Nephron (organoid): ENCODE measurements at regions not wholly inside any gene's neighbourhood (a gene's known extent, or its start where the extent isn't known, plus 50 kb on each side); places are given as distances from the start of the nearest gene placed in this dataset.
"Not testable (repeated sequence)": the region's sequence is repeated elsewhere in the genome, so short reads cannot be mapped to it uniquely, and the experiment has no call there.

ENCODE experiments used
- H3K27ac Mint-ChIP-seq, 3 experiments: 2 replicates each; pipeline ENCODE4 v1.8.0; 2020; ENCODE audit warnings: mixed read lengths in 3 of 3, mild to moderate bottlenecking in 2 of 3, moderate library complexity in 1 of 3
- H3K27me3 Mint-ChIP-seq: 2 replicates; pipeline ENCODE4 v1.8.0; 2021; ENCODE audit warnings: low read depth, mild to moderate bottlenecking, moderate library complexity, mixed read lengths
- H3K36me3 Mint-ChIP-seq: 2 replicates; pipeline ENCODE4 v1.8.0; 2020; ENCODE audit warnings: low read depth, mixed read lengths
- H3K4me1 Mint-ChIP-seq: 2 replicates; pipeline ENCODE4 v1.8.0; 2020; ENCODE audit warnings: mixed read lengths
- H3K4me3 Mint-ChIP-seq, 3 experiments: 2 replicates each; pipeline ENCODE4 v1.8.0; 2020; ENCODE audit warnings: mild to moderate bottlenecking in 3 of 3, mixed read lengths in 3 of 3, moderate library complexity in 2 of 3
- H3K9me3 Mint-ChIP-seq: 2 replicates; pipeline ENCODE4 v1.8.0; 2020; ENCODE audit warnings: mixed read lengths
- TF ChIP-seq, protein P1 (sequence below), 3 experiments: fragments of 200-600 bp; sonication (generic); IDR thresholded peaks; one replicate each; pipeline ENCODE4 v1.5.0; 2021; ENCODE audit warnings: antibody characterized with exemption in 3 of 3; ENCODE audit not compliant: unreplicated experiment in 3 of 3

DNA sequence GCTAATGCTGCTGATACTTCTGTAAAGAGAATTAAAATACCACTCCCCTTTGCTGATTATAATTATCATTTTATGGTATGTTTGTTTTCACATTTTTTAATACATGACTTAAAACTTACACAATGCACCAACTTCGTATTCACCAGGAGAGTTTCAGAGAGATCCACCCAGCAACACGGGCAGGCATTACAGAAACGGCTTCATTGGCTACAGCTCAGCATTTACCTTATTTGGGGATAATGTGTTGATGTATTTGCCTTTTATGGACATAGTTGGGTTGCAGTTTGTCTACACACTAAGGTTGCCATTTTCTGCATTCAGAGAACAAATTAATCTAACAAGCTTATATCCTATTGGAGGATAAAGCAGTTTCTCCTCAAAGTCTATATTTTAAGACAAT lies 423.6 kb downstream of the PRDM9 start:
- Mint-ChIP-seq H3K36me3 (no peaks in the 10 kb centered on the region), H3K9me3 (peaks cover 5% of the 10 kb centered on the region), H3K4me1 (no peaks in the 10 kb centered on the region), H3K27me3 (no peaks in the 10 kb centered on the region), H3K27ac (no peak overlapping the region), H3K4me3 (no peak overlapping the region)
- TF ChIP-seq, protein P1, sequence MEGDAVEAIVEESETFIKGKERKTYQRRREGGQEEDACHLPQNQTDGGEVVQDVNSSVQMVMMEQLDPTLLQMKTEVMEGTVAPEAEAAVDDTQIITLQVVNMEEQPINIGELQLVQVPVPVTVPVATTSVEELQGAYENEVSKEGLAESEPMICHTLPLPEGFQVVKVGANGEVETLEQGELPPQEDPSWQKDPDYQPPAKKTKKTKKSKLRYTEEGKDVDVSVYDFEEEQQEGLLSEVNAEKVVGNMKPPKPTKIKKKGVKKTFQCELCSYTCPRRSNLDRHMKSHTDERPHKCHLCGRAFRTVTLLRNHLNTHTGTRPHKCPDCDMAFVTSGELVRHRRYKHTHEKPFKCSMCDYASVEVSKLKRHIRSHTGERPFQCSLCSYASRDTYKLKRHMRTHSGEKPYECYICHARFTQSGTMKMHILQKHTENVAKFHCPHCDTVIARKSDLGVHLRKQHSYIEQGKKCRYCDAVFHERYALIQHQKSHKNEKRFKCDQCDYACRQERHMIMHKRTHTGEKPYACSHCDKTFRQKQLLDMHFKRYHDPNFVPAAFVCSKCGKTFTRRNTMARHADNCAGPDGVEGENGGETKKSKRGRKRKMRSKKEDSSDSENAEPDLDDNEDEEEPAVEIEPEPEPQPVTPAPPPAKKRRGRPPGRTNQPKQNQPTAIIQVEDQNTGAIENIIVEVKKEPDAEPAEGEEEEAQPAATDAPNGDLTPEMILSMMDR (IDR thresholded peaks at IDR 0.05; ENCODE audit: unreplicated experiment in 3 of 3), result no peak

DNA sequence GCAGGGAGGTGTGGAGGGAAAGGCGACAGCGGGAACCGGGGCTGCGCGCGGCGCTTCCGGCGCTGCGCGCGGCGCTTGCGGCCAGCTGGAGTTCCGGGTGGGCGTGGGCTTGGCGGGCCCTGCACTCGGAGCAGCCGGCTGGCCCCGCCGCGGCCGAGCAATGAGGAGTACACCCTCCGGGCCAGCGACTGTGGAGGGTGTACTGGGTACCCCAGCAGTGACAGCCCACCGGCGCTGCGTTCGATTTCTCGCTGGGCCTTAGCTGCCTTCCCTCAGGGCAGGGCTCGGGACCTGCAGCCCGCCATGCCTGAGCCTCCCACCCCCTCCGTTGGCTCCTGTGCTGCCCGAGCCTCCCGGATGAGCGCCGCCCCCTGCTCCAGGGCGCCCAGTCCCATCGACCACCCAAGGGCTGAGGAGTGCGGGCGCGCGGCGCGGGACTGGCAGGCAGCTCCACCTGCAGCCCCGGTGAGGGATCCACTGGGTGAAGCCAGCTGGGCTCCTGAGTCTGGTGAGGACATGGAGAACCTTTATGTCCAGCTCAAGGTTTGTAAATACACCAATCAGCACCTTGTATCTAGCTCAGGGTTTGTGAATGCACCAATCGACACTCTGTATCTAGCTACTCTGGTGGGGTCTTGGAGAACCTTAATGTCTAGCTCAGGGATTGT lies 444.0 kb downstream of the PRDM9 start:
- not testable (repeated sequence) for H3K9me3 Mint-ChIP-seq, H3K27me3 Mint-ChIP-seq, H3K4me3 Mint-ChIP-seq, H3K36me3 Mint-ChIP-seq, H3K27ac Mint-ChIP-seq, H3K4me1 Mint-ChIP-seq

DNA sequence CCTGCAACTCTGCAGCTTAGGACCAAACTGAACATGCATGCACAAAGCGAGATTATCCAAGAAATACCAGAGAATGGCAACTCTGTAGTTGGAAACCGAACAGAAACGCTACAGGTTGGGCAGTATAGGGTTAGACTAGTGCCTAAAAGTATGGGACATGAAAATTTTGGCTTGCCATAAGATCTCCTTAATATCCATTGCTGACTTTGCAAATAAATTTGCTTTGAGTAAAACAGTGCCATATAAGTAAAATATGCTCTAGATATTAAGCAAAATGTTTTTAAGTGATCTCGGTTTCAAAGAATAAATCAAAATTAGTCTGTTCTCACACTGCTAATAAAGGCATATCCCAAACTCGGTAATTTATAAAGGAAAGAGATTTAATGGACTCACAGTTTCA lies 456.0 kb downstream of the PRDM9 start:
- H3K27ac Mint-ChIP-seq, result no peak overlapping the region
- H3K4me1 Mint-ChIP-seq, result no peaks in the 10 kb centered on the region
- H3K9me3 Mint-ChIP-seq, result no peaks in the 10 kb centered on the region
- TF ChIP-seq, protein P1 (IDR thresholded peaks at IDR 0.05; ENCODE audit: unreplicated experiment in 3 of 3), result no peak
- no peaks in the 10 kb centered on the region for H3K27me3 Mint-ChIP-seq
- no peak overlapping the region for H3K4me3 Mint-ChIP-seq
- H3K36me3 Mint-ChIP-seq, result no peaks in the 10 kb centered on the region

DNA sequence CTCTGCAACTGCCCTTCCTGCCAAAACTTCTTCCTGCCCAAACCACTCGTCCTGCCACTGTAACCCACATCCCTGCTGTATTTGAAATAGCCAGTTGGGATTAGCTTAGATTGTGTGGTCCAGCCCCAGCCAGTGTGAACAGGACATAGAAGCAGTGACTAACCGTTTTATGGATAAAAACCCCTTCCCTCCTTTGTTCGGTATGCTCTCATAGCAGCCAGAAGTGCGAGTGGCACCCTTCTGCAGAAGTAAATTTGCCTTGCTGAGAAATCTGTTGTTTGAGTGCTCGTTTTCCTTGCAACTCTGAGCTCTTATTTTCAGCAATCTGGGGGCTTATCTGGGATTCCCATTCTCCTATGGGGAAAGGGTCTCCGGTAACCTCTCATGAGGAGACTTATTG lies 470.0 kb downstream of the PRDM9 start:
- no peaks in the 10 kb centered on the region for H3K4me1 Mint-ChIP-seq
- no peak overlapping the region for H3K27ac Mint-ChIP-seq
- H3K4me3 Mint-ChIP-seq, result no peak overlapping the region
- TF ChIP-seq, protein P1 (IDR thresholded peaks at IDR 0.05; ENCODE audit: unreplicated experiment in 3 of 3), result no peak
- H3K27me3 Mint-ChIP-seq, result no peaks in the 10 kb centered on the region
- H3K9me3 Mint-ChIP-seq, result peaks cover 17% of the 10 kb centered on the region
- peaks cover 3% of the 10 kb centered on the region for H3K36me3 Mint-ChIP-seq

DNA sequence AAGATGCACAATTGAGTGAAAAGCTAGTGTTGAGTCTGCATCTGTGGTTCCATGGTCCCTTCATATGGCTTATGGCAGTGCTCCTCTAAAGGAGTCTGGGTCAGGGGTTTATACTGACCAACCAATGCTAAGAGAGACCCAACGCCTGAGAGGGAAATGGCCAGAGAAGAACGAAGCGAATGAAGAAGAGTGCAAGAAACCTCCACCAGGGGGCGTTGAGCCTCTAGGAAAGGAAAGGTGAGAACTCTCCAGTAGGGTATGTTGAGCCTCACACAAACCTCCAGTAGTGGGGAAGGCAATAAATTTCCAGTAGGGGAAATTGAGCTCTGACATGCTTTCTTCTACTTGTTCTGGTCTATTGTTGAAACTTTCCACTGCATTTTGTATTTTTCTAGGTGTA lies 470.6 kb downstream of the PRDM9 start:
- Mint-ChIP-seq H3K27ac (no peak overlapping the region), H3K27me3 (no peaks in the 10 kb centered on the region), H3K4me3 (no peak overlapping the region), H3K4me1 (no peaks in the 10 kb centered on the region), H3K9me3 (peaks cover 17% of the 10 kb centered on the region), H3K36me3 (peaks cover 3% of the 10 kb centered on the region)
- TF ChIP-seq, protein P1 (IDR thresholded peaks at IDR 0.05; ENCODE audit: unreplicated experiment in 3 of 3), result peak in 1 of 3 experiments; percentile 31

DNA sequence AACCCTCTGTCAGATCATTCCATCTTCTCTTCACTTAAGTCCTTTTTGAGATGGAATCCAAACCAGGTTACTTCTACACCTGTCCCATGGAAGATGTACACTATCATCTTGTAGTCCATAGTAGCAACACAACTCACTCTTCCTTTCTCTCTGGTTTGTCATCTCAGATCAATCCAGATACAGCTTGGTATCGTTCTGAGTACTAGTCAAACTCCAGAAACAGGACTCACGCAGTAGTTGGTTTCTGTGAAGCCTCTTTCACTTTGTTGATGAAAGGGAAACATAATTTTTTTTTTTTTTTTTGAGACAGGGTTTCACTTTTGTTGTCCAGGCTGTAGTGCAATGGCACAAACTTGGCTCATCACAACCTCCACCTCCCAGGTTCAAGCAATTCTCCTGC lies 484.0 kb downstream of the PRDM9 start:
- TF ChIP-seq, protein P1 (IDR thresholded peaks at IDR 0.05; ENCODE audit: unreplicated experiment in 3 of 3), result no peak
- Mint-ChIP-seq H3K4me3 (no peak overlapping the region), H3K27me3 (no peaks in the 10 kb centered on the region), H3K9me3 (no peaks in the 10 kb centered on the region), H3K36me3 (no peaks in the 10 kb centered on the region), H3K27ac (no peak overlapping the region), H3K4me1 (no peaks in the 10 kb centered on the region)
